B cell (primary cell): ENCODE measurements at regions not wholly inside any gene's neighbourhood (a gene's known extent, or its start where the extent isn't known, plus 50 kb on each side); places are given as distances from the start of the nearest gene placed in this dataset.
"Not testable (repeated sequence)": the region's sequence is repeated elsewhere in the genome, so short reads cannot be mapped to it uniquely, and the experiment has no call there.

ENCODE experiments used
- ATAC-seq: fragments of 200-7000 bp; cut with Tn5 transposase; one replicate; pipeline ENCODE4 v1.10.0; 2021; ENCODE audit warnings: low read depth, mild to moderate bottlenecking, moderate number of reproducible peaks, moderate library complexity
- CTCF ChIA-PET: fragments of 350-600 bp; sonication (Branson Sonifier 250); formaldehyde crosslinking; loops from one replicate; lab custom pipeline; 2021; ENCODE audit warnings: antibody characterized with exemption, inconsistent platforms; lab: Charles Lee
- POLR2A ChIA-PET: fragments of 350-600 bp; sonication (Branson Sonifier 250); formaldehyde crosslinking; loops from one replicate; lab custom pipeline; 2021; ENCODE audit warnings: antibody characterized with exemption; lab: Charles Lee
- DNase-seq: peaks from one replicate; pipeline ENCODE4 v3.0.0; 2013
- H2AFZ ChIP-seq: 2 replicates; pipeline ENCODE4 v1.6.1; 2012; ENCODE audit warnings: mild to moderate bottlenecking, low read depth, low read length; ENCODE audit not compliant: insufficient read depth, poor library complexity, severe bottlenecking
- H3K27ac ChIP-seq, 2 donors: 1 replicate in 1 of 2; 2 replicates in 1 of 2; pipeline ENCODE4 v1.5.1; 2012 to 2013; ENCODE audit warnings: low read length in 2 of 2, mild to moderate bottlenecking in 2 of 2, moderate library complexity in 1 of 2
- H3K27me3 ChIP-seq, 4 experiments: fragments of 200-600 bp in 1 of 4; sonication (generic) in 1 of 4; replicated peaks in 1 of 4; 1 replicate in 2 of 4; 2 replicates in 2 of 4; pipeline versions ENCODE4 v1.6.1 to v1.7.0; 2013 to 2016; ENCODE audit warnings: low read length in 3 of 4, mild to moderate bottlenecking in 2 of 4, mixed read lengths in 1 of 4, moderate library complexity in 1 of 4; ENCODE audit not compliant: insufficient read depth in 4 of 4, control insufficient read depth in 3 of 4; ENCODE audit errors: control extremely low read depth in 1 of 4
- H3K36me3 ChIP-seq, 2 experiments: replicated peaks in 1 of 2; 1 replicate in 1 of 2; 2 replicates in 1 of 2; pipeline versions ENCODE4 v1.6.1 to v1.7.1; 2013; ENCODE audit warnings: low read length in 1 of 2; ENCODE audit not compliant: insufficient read depth in 2 of 2, control insufficient read depth in 1 of 2; ENCODE audit errors: control extremely low read depth in 1 of 2, extremely low read depth in 1 of 2
- H3K4me1 ChIP-seq, 2 donors: fragments of 200-600 bp in 1 of 2; sonication (generic) in 1 of 2; 1 replicate in 1 of 2; 2 replicates in 1 of 2; pipeline versions ENCODE4 v1.5.1 to v1.6.1; 2013 to 2017; ENCODE audit warnings: low read length in 2 of 2; ENCODE audit not compliant: control insufficient read depth in 2 of 2, insufficient read depth in 2 of 2
- H3K4me2 ChIP-seq: replicated peaks from 2 replicates; pipeline ENCODE3; 2012; ENCODE audit warnings: mild to moderate bottlenecking, low read depth, low read length; ENCODE audit not compliant: poor library complexity, severe bottlenecking
- H3K4me3 ChIP-seq, 5 experiments: fragments of 200-600 bp in 1 of 5; sonication (generic) in 1 of 5; 1 replicate in 3 of 5; 2 replicates in 2 of 5; pipeline versions ENCODE4 v1.5.1 to v1.7.0; 2011 to 2016; ENCODE audit warnings: low read length in 4 of 5, mild to moderate bottlenecking in 4 of 5, low read depth in 2 of 5, control low read depth in 1 of 5, moderate library complexity in 1 of 5; ENCODE audit not compliant: insufficient read depth in 1 of 5; ENCODE audit errors: control extremely low read depth in 1 of 5, extremely low read depth in 1 of 5
- H3K79me2 ChIP-seq: fragments of 200-600 bp; sonication (generic); one replicate; pipeline ENCODE4 v1.6.0; 2016; ENCODE audit warnings: low read length; ENCODE audit not compliant: control insufficient read depth, insufficient read depth
- H3K9ac ChIP-seq: fragments of 200-600 bp; sonication (generic); 2 replicates; pipeline ENCODE4 v1.6.1; 2017; ENCODE audit warnings: mild to moderate bottlenecking, low read length, moderate library complexity
- H3K9me3 ChIP-seq, 3 donors: one replicate each; pipeline versions ENCODE4 v1.6.1 to v1.7.1; 2013; ENCODE audit warnings: low read length in 2 of 3; ENCODE audit not compliant: control insufficient read depth in 2 of 3, insufficient read depth in 1 of 3; ENCODE audit errors: control extremely low read depth in 1 of 3
- H4K20me1 ChIP-seq: 2 replicates; pipeline ENCODE4 v1.6.0; 2012; ENCODE audit warnings: mild to moderate bottlenecking, low read length; ENCODE audit not compliant: insufficient read depth, control insufficient read depth, poor library complexity, severe bottlenecking
- H3K27ac Mint-ChIP-seq: one replicate; pipeline ENCODE4 v1.8.0; 2021; ENCODE audit warnings: mixed read lengths
- H3K27me3 Mint-ChIP-seq: one replicate; pipeline ENCODE4 v1.8.0; 2021; ENCODE audit warnings: mixed read lengths
- H3K4me1 Mint-ChIP-seq: one replicate; pipeline ENCODE4 v1.8.0; 2021; ENCODE audit warnings: mixed read lengths
- H3K4me3 Mint-ChIP-seq: one replicate; pipeline ENCODE4 v1.8.0; 2021; ENCODE audit warnings: mixed read lengths
- H3K9me3 Mint-ChIP-seq: one replicate; pipeline ENCODE4 v1.8.0; 2022; ENCODE audit warnings: mixed read lengths; ENCODE audit not compliant: insufficient read depth
- CTCF ChIP-seq: fragments of 200-600 bp; IDR thresholded peaks from one replicate; pipeline ENCODE4 v1.8.0; 2022; ENCODE audit warnings: antibody characterized with exemption, mild to moderate bottlenecking
- EZH2 ChIP-seq: IDR thresholded peaks from 2 replicates; pipeline ENCODE4 v1.6.1; 2012; ENCODE audit warnings: borderline replicate concordance, low read depth, mild to moderate bottlenecking, moderate library complexity, low read length; ENCODE audit not compliant: insufficient read depth, poor library complexity, severe bottlenecking
- WGBS: methylation state at CpG from one replicate; pipeline ENCODE4 v1.1.5; 2013; ENCODE audit warnings: missing lambda C conversion rate; ENCODE audit not compliant: insufficient coverage; 5-methylcytosine and 5-hydroxymethylcytosine counted together
- intact Hi-C: fragments of 100-400 bp; cut with micrococcal nuclease; formaldehyde crosslinking; loops from one replicate; pipeline ENCODE4 v1.10.0; 2022

- WGBS: 96% methylated on average over 5 of the region's 6 CpGs
- intact Hi-C loops: no loop called here
- H3K4me1 Mint-ChIP-seq: no peaks in the 10 kb centered on the region
- Histone ChIP-seq H3K4me2 (no peak overlapping the region), H3K9me3 (no peaks in the 10 kb centered on the region), H2AFZ (no peak overlapping the region), H4K20me1 (no peaks in the 10 kb centered on the region), H3K4me3 (no peak overlapping the region), H3K79me2 (no peaks in the 10 kb centered on the region), H3K27ac (no peak overlapping the region), H3K4me1 (no peaks in the 10 kb centered on the region), H3K9ac (no peak overlapping the region), H3K36me3 (no peaks in the 10 kb centered on the region), H3K27me3 (no peaks in the 10 kb centered on the region)
- peaks cover 10% of the 10 kb centered on the region for H3K27me3 Mint-ChIP-seq
- peaks cover 8% of the 10 kb centered on the region for H3K9me3 Mint-ChIP-seq
- CTCF ChIA-PET: no interaction called here
- ATAC-seq: no peak
- H3K4me3 Mint-ChIP-seq: no peak overlapping the region
- no peak overlapping the region for H3K27ac Mint-ChIP-seq
- POLR2A ChIA-PET: no interaction called here
- no peak for TF ChIP-seq CTCF
- TF ChIP-seq EZH2: no peak
- DNase-seq: no peak
Measured at GRCh38 chr6:99711925-99712324, 105.3 kb downstream of the PRDM13 start.

GRCh38 chr6:99712519-99712918 is 105.9 kb downstream of the PRDM13 start:
- Histone ChIP-seq H3K4me1 (no peaks in the 10 kb centered on the region), H3K4me3 (no peak overlapping the region), H3K9ac (no peak overlapping the region), H3K27ac (no peak overlapping the region), H3K4me2 (no peak overlapping the region), H3K9me3 (no peaks in the 10 kb centered on the region), H3K36me3 (no peaks in the 10 kb centered on the region), H3K27me3 (no peaks in the 10 kb centered on the region), H3K79me2 (no peaks in the 10 kb centered on the region), H4K20me1 (no peaks in the 10 kb centered on the region), H2AFZ (no peak overlapping the region)
- DNase-seq (no peak), ATAC-seq (no peak)
- no peak overlapping the region for H3K27ac Mint-ChIP-seq
- H3K9me3 Mint-ChIP-seq: peaks cover 8% of the 10 kb centered on the region
- ChIA-PET CTCF (no interaction called here), POLR2A (no interaction called here)
- intact Hi-C loops: no loop called here
- H3K4me3 Mint-ChIP-seq: no peak overlapping the region
- WGBS: 66% methylated on average over 3 of the region's 3 CpGs
- H3K4me1 Mint-ChIP-seq: no peaks in the 10 kb centered on the region
- peaks cover 14% of the 10 kb centered on the region for H3K27me3 Mint-ChIP-seq
- TF ChIP-seq EZH2: no peak
- no peak for TF ChIP-seq CTCF

- H3K9me3 Mint-ChIP-seq, H3K4me1 Mint-ChIP-seq, intact Hi-C loops, H4K20me1 ChIP-seq, H3K27ac ChIP-seq, ATAC-seq, H2AFZ ChIP-seq, H3K27ac Mint-ChIP-seq, H3K4me3 Mint-ChIP-seq, H3K9ac ChIP-seq, H3K4me1 ChIP-seq, POLR2A ChIA-PET, CTCF ChIA-PET, H3K9me3 ChIP-seq, H3K4me3 ChIP-seq, H3K27me3 ChIP-seq, DNase-seq, H3K79me2 ChIP-seq, H3K4me2 ChIP-seq, H3K36me3 ChIP-seq: not testable (repeated sequence)
- H3K27me3 Mint-ChIP-seq: peaks cover 32% of the 10 kb centered on the region
Measured at GRCh38 chr6:99722043-99722442, 115.4 kb downstream of the PRDM13 start.
